Gastrocnemius medialis (tissue), 4 donors: ENCODE measurements at regions not wholly inside any gene's neighbourhood (a gene's known extent, or its start where the extent isn't known, plus 50 kb on each side); places are given as distances from the start of the nearest gene placed in this dataset.

Source experiments
- POLR2A ChIP-seq, 2 donors: fragments of 450-650 bp; IDR thresholded peaks; one replicate each; pipeline ENCODE4 v1.6.1; 2017; ENCODE audit warnings: antibody characterized with exemption in 2 of 2, mild to moderate bottlenecking in 2 of 2, moderate library complexity in 2 of 2
- TF ChIP-seq, protein P1 (sequence below), 5 experiments: fragments of 450-650 bp in 3 of 5; fragments of 200-600 bp in 2 of 5; sonication (generic) in 2 of 5; IDR thresholded peaks in 4 of 5; conservative IDR thresholded peaks in 1 of 5; 1 replicate in 4 of 5; 2 replicates in 1 of 5; pipeline ENCODE4 v1.5.1; 2016 to 2019; ENCODE audit warnings: antibody characterized with exemption in 5 of 5, mild to moderate bottlenecking in 3 of 5, moderate library complexity in 3 of 5

DNA sequence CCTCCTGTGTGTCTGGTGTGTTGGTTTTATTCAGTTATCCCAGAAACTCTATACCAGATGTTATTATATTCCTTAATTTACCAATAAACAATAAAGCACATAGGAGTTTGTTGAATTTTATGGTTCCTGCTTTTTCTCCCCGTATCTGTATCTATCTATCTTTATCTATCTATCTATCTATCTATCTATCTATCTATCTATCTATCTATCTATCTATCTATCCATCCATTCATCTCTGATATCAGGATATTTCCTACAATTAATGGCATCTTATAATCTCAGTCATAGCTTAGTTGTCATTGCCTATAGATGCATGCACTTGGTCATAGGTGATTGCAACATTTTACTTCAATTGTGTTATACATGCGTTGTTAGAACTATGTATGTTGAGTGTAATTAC is 500.2 kb upstream of the ZEB2 start:
- TF ChIP-seq POLR2A (IDR thresholded peaks at IDR 0.05): no peak
- TF ChIP-seq, protein P1, sequence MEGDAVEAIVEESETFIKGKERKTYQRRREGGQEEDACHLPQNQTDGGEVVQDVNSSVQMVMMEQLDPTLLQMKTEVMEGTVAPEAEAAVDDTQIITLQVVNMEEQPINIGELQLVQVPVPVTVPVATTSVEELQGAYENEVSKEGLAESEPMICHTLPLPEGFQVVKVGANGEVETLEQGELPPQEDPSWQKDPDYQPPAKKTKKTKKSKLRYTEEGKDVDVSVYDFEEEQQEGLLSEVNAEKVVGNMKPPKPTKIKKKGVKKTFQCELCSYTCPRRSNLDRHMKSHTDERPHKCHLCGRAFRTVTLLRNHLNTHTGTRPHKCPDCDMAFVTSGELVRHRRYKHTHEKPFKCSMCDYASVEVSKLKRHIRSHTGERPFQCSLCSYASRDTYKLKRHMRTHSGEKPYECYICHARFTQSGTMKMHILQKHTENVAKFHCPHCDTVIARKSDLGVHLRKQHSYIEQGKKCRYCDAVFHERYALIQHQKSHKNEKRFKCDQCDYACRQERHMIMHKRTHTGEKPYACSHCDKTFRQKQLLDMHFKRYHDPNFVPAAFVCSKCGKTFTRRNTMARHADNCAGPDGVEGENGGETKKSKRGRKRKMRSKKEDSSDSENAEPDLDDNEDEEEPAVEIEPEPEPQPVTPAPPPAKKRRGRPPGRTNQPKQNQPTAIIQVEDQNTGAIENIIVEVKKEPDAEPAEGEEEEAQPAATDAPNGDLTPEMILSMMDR (IDR thresholded peaks at IDR 0.05 in 4 of 5, conservative IDR thresholded peaks at IDR 0.05 in 1 of 5): no peak
